ENCODE measurements at regions not wholly inside any gene's neighbourhood (a gene's known extent, or its start where the extent isn't known, plus 50 kb on each side); places are given as distances from the start of the nearest gene placed in this dataset.

- ATAC-seq (no peak), DNase-seq (no peak)
- H3K4me3 ChIP-seq: no peak overlapping the region
- intact Hi-C loops (cut with DNase I): no loop called here
- H3K4me1 ChIP-seq: no peaks in the 10 kb centered on the region
- TF ChIP-seq CTCF (IDR thresholded peaks at IDR 0.05): no peak
- no peaks in the 10 kb centered on the region for H3K27me3 ChIP-seq
- H3K9me3 ChIP-seq: no peaks in the 10 kb centered on the region
- H3K27ac ChIP-seq: no peak overlapping the region
- H3K36me3 ChIP-seq: no peaks in the 10 kb centered on the region
These were observed 287.1 kb upstream of the SRRM4 start for GRCh38 chr12:118694128-118694775.

- TF ChIP-seq CTCF (IDR thresholded peaks at IDR 0.05): no peak
- peaks cover 0 to 13% of the 10 kb centered on the region in 2 donors for H3K9me3 ChIP-seq
- no peaks in the 10 kb centered on the region for H3K36me3 ChIP-seq
- H3K4me3 ChIP-seq: no peak overlapping the region
- DNase-seq (no peak), ATAC-seq (no peak)
- no peaks in the 10 kb centered on the region for H3K4me1 ChIP-seq
- intact Hi-C loops (cut with DNase I): no loop called here
- no peak overlapping the region for H3K27ac ChIP-seq
- no peaks in the 10 kb centered on the region for H3K27me3 ChIP-seq
These were observed 276.7 kb upstream of the SRRM4 start for GRCh38 chr12:118704527-118705241.

GRCh38 chr12:118706437-118706836 is 274.9 kb upstream of the SRRM4 start:
- H3K4me1 ChIP-seq: no peaks in the 10 kb centered on the region
- no peak for TF ChIP-seq CTCF (IDR thresholded peaks at IDR 0.05)
- ATAC-seq: no peak
- H3K27me3 ChIP-seq: no peaks in the 10 kb centered on the region
- intact Hi-C loops (cut with DNase I): no loop called here
- H3K4me3 ChIP-seq: no peak overlapping the region
- peaks cover 0 to 4% of the 10 kb centered on the region in 2 donors for H3K9me3 ChIP-seq
- no peaks in the 10 kb centered on the region for H3K36me3 ChIP-seq
- DNase-seq: no peak
- no peak overlapping the region for H3K27ac ChIP-seq

- H3K27ac ChIP-seq: no peak overlapping the region
- DNase-seq: no peak
- no peak for ATAC-seq
- no peak for TF ChIP-seq CTCF (IDR thresholded peaks at IDR 0.05)
- H3K4me3 ChIP-seq: no peak overlapping the region
- no peaks in the 10 kb centered on the region for H3K4me1 ChIP-seq
- peaks cover 0 to 4% of the 10 kb centered on the region in 2 donors for H3K9me3 ChIP-seq
- intact Hi-C loops (cut with DNase I): no loop called here
- H3K36me3 ChIP-seq: no peaks in the 10 kb centered on the region
- H3K27me3 ChIP-seq: peaks cover 0 to 14% of the 10 kb centered on the region in 2 donors
These were observed 271.4 kb upstream of the SRRM4 start for GRCh38 chr12:118709946-118710345.

GRCh38 chr12:118711185-118711584 is 270.2 kb upstream of the SRRM4 start:
- ATAC-seq: no peak
- Histone ChIP-seq H3K27me3 (peaks cover 0 to 14% of the 10 kb centered on the region in 2 donors), H3K4me3 (no peak overlapping the region), H3K4me1 (no peaks in the 10 kb centered on the region), H3K9me3 (peaks cover 0 to 4% of the 10 kb centered on the region in 2 donors), H3K27ac (no peak overlapping the region), H3K36me3 (no peaks in the 10 kb centered on the region)
- TF ChIP-seq CTCF (IDR thresholded peaks at IDR 0.05): no peak
- intact Hi-C loops (cut with DNase I): no loop called here
- DNase-seq: no peak

Measured in left lung (tissue), 4 donors.